Natural killer cell (primary cell): ENCODE measurements at regions not wholly inside any gene's neighbourhood (a gene's known extent, or its start where the extent isn't known, plus 50 kb on each side); places are given as distances from the start of the nearest gene placed in this dataset.

ENCODE experiments used
- ATAC-seq, 3 donors: fragments of 150-1000 bp in 2 of 3; fragments of 200-7000 bp in 1 of 3; cut with Tn5 transposase; 1 replicate in 1 of 3; 2 replicates in 2 of 3; pipeline ENCODE4 v1.10.0; 2021; ENCODE audit warnings: mild to moderate bottlenecking in 2 of 3, moderate library complexity in 2 of 3
- DNase-seq, 2 donors: peaks; one replicate each; pipeline versions ENCODE4 v3.0.0 to v3.0.0-alpha.2; 2013 to 2021; ENCODE audit warnings: mixed read lengths in 1 of 2
- H3K27ac ChIP-seq: one replicate; pipeline ENCODE4 v1.5.1; 2013; ENCODE audit warnings: mild to moderate bottlenecking, low read length
- H3K27me3 ChIP-seq: one replicate; pipeline ENCODE4 v1.6.1; 2013; ENCODE audit warnings: low read length; ENCODE audit not compliant: control insufficient read depth, insufficient read depth
- H3K36me3 ChIP-seq: one replicate; pipeline ENCODE4 v1.6.1; 2013; ENCODE audit warnings: low read length; ENCODE audit not compliant: control insufficient read depth, insufficient read depth
- H3K4me1 ChIP-seq: one replicate; pipeline ENCODE4 v1.6.1; 2013; ENCODE audit warnings: low read length; ENCODE audit not compliant: control insufficient read depth, insufficient read depth
- H3K4me3 ChIP-seq: one replicate; pipeline ENCODE4 v1.5.1; 2013; ENCODE audit warnings: low read length
- H3K9me3 ChIP-seq: one replicate; pipeline ENCODE4 v1.6.1; 2013; ENCODE audit warnings: low read length; ENCODE audit not compliant: control insufficient read depth, insufficient read depth
- H3K27ac Mint-ChIP-seq, 2 donors: one replicate each; pipeline ENCODE4 v1.8.0; 2022; ENCODE audit warnings: mild to moderate bottlenecking in 2 of 2, mixed read lengths in 2 of 2, moderate library complexity in 1 of 2
- H3K27me3 Mint-ChIP-seq, 2 donors: one replicate each; pipeline ENCODE4 v1.8.0; 2022; ENCODE audit warnings: low read depth in 2 of 2, mixed read lengths in 2 of 2
- H3K36me3 Mint-ChIP-seq: one replicate; pipeline ENCODE4 v1.8.0; 2022; ENCODE audit warnings: mixed read lengths
- H3K4me1 Mint-ChIP-seq, 2 donors: one replicate each; pipeline ENCODE4 v1.8.0; 2022; ENCODE audit warnings: mixed read lengths in 2 of 2
- H3K4me3 Mint-ChIP-seq: one replicate; pipeline ENCODE4 v1.8.0; 2022; ENCODE audit warnings: mild to moderate bottlenecking, moderate library complexity, mixed read lengths
- H3K9me3 Mint-ChIP-seq, 2 donors: one replicate each; pipeline ENCODE4 v1.8.0; 2022; ENCODE audit warnings: mixed read lengths in 2 of 2
- WGBS: methylation state at CpG from one replicate; pipeline ENCODE4 v1.1.7; 2013; ENCODE audit warnings: missing lambda C conversion rate; ENCODE audit not compliant: insufficient coverage; 5-methylcytosine and 5-hydroxymethylcytosine counted together
- intact Hi-C: fragments of 100-400 bp; cut with micrococcal nuclease; formaldehyde crosslinking; loops from one replicate; pipeline ENCODE4 v1.14.2; 2022
- TF ChIP-seq, protein P1 (sequence below): fragments of 200-600 bp; IDR thresholded peaks from one replicate; pipeline ENCODE4 v1.8.0; 2022; ENCODE audit warnings: antibody characterized with exemption

DNA sequence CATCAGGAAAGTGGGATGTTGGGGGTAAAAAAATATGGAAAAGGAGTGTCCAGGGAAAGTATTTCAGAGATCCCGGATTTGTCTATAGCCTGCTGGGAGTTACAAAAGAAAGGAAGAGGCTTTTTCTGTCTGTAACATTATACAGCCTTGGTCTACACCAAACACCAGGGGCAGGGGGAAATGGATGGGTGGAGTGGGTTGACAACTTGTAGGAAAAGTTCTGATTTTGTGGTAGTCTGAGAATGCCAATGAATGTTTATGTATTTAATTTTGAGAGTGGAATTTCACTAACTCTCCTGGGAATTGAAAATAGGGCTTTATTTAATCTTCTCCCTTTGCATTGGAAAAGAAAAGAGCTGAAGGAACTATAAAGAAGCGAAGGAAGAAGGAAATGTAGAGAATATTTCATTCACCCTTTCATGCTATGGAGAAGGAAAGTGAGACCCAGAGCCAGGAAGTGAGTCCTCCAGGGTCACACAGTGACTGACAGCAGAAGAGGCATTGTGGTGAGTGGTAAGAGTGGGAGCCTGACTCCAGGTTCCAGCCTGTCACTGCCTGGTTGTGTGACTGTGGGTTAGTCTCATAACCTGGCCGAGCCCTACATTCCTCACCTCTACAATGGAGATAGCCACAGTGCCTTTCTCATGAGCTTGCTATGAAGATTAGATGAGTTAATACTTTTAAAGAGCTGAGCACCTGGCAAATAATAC, 346.3 kb upstream of the TNP1 start:
- Histone ChIP-seq H3K4me1 (no peaks in the 10 kb centered on the region), H3K27me3 (no peaks in the 10 kb centered on the region), H3K4me3 (no peak overlapping the region), H3K36me3 (no peaks in the 10 kb centered on the region), H3K9me3 (no peaks in the 10 kb centered on the region), H3K27ac (no peak overlapping the region)
- 83% methylated on average over 2 of the region's 3 CpGs for WGBS
- H3K9me3 Mint-ChIP-seq = no peaks in the 10 kb centered on the region
- peaks cover 30 to 41% of the 10 kb centered on the region in 2 donors for H3K27me3 Mint-ChIP-seq
- H3K4me3 Mint-ChIP-seq = no peak overlapping the region
- H3K36me3 Mint-ChIP-seq = peaks cover 10% of the 10 kb centered on the region
- TF ChIP-seq, protein P1, sequence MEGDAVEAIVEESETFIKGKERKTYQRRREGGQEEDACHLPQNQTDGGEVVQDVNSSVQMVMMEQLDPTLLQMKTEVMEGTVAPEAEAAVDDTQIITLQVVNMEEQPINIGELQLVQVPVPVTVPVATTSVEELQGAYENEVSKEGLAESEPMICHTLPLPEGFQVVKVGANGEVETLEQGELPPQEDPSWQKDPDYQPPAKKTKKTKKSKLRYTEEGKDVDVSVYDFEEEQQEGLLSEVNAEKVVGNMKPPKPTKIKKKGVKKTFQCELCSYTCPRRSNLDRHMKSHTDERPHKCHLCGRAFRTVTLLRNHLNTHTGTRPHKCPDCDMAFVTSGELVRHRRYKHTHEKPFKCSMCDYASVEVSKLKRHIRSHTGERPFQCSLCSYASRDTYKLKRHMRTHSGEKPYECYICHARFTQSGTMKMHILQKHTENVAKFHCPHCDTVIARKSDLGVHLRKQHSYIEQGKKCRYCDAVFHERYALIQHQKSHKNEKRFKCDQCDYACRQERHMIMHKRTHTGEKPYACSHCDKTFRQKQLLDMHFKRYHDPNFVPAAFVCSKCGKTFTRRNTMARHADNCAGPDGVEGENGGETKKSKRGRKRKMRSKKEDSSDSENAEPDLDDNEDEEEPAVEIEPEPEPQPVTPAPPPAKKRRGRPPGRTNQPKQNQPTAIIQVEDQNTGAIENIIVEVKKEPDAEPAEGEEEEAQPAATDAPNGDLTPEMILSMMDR = no peak
- no peak for ATAC-seq
- H3K27ac Mint-ChIP-seq = no peak overlapping the region
- DNase-seq = no peak
- no peaks in the 10 kb centered on the region for H3K4me1 Mint-ChIP-seq
- intact Hi-C loops = no loop called here

DNA sequence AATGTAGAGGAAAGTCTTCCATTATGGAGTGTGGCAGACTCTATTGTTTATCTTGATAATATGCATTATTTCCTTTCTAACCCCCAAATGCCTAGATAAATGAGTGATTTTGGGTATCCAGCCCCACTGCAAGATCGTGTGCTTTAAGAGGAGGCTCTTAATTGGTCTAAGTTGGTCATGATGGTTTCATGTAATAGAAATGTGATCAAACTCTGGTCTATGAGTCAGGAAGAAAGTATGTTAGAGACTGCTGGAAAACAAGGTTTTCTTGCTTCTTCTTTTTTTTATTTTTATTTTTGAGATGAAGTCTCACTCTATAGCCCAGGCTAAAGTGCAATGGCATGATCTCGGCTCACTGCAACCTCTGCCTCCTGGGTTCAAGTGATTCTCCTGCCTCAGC, 344.5 kb upstream of the TNP1 start:
- H3K4me3 Mint-ChIP-seq = no peak overlapping the region
- Histone ChIP-seq H3K27me3 (no peaks in the 10 kb centered on the region), H3K36me3 (no peaks in the 10 kb centered on the region), H3K4me1 (no peaks in the 10 kb centered on the region), H3K27ac (no peak overlapping the region), H3K9me3 (no peaks in the 10 kb centered on the region), H3K4me3 (no peak overlapping the region)
- no peak for DNase-seq
- H3K4me1 Mint-ChIP-seq = no peaks in the 10 kb centered on the region
- ATAC-seq = no peak
- TF ChIP-seq, protein P1 = no peak
- no peaks in the 10 kb centered on the region for H3K9me3 Mint-ChIP-seq
- H3K36me3 Mint-ChIP-seq = peaks cover 10% of the 10 kb centered on the region
- peaks cover 28 to 43% of the 10 kb centered on the region in 2 donors for H3K27me3 Mint-ChIP-seq
- intact Hi-C loops = no loop called here
- no peak overlapping the region for H3K27ac Mint-ChIP-seq
- 88% methylated on average over 2 of the region's 2 CpGs for WGBS

DNA sequence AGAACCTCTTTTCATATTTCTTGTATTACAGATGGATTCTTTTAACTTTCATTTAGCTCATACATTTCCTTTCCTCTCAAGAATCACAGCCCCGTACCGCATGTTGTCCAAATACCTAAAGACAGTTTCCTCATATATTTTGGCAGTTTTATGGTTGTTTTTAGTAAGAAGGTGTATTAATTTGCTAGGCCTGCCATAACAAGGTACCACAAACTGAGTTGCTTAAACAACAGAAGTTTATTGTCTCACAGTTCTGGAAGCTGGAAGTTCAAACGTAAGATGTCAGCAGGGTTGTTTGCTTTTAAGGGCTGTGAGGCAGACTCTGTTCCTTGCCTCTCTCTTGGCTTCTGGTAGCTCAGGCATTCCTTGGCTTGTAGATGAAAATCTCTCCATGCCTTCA, 343.2 kb upstream of the TNP1 start:
- Mint-ChIP-seq H3K9me3 (no peaks in the 10 kb centered on the region), H3K27me3 (peaks cover 27 to 50% of the 10 kb centered on the region in 2 donors), H3K27ac (no peak overlapping the region), H3K36me3 (peaks cover 15% of the 10 kb centered on the region), H3K4me1 (no peaks in the 10 kb centered on the region), H3K4me3 (no peak overlapping the region)
- no peaks in the 10 kb centered on the region for H3K4me1 ChIP-seq
- H3K27me3 ChIP-seq = no peaks in the 10 kb centered on the region
- intact Hi-C loops = no loop called here
- H3K4me3 ChIP-seq = no peak overlapping the region
- H3K9me3 ChIP-seq = no peaks in the 10 kb centered on the region
- DNase-seq = no peak
- no peak for ATAC-seq
- TF ChIP-seq, protein P1 = no peak
- no peak overlapping the region for H3K27ac ChIP-seq
- H3K36me3 ChIP-seq = no peaks in the 10 kb centered on the region
- WGBS = 93% methylated on average over 3 of the region's 3 CpGs

DNA sequence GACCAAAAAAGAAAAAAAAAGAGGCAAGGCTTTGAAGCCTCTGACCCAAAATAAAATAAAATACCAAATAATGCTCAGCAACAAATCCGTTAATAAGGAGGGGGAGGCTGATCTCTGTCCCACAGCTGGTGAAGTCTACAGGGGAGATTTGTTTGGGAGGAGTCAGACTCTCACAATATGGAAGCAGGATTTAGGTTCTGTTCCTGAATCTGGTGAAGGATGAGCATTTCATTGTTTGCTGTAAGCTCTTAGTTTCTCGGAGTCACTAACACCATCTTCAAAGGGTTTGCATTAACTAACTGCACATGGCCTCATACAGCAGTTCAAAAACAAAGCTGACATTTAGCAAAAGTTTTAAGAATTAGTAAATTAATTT, 339.4 kb upstream of the TNP1 start:
- H3K27me3 Mint-ChIP-seq = peaks cover 19 to 45% of the 10 kb centered on the region in 2 donors
- WGBS = no CpG with 5 or more reads among the region's 2 CpGs
- no peak overlapping the region for H3K4me3 Mint-ChIP-seq
- ATAC-seq (no peak), DNase-seq (no peak)
- no peaks in the 10 kb centered on the region for H3K27me3 ChIP-seq
- peaks cover 3% of the 10 kb centered on the region in 2 donors for H3K9me3 Mint-ChIP-seq
- peaks cover 15% of the 10 kb centered on the region for H3K36me3 Mint-ChIP-seq
- intact Hi-C loops = no loop called here
- no peak overlapping the region for H3K27ac Mint-ChIP-seq
- no peak overlapping the region for H3K4me3 ChIP-seq
- no peaks in the 10 kb centered on the region for H3K9me3 ChIP-seq
- no peak overlapping the region for H3K27ac ChIP-seq
- TF ChIP-seq, protein P1 = no peak
- H3K4me1 ChIP-seq = no peaks in the 10 kb centered on the region
- no peaks in the 10 kb centered on the region for H3K36me3 ChIP-seq
- H3K4me1 Mint-ChIP-seq = no peaks in the 10 kb centered on the region
